ENCODE measurements at regions not wholly inside any gene's neighbourhood (a gene's known extent, or its start where the extent isn't known, plus 50 kb on each side); places are given as distances from the start of the nearest gene placed in this dataset.

GRCh38 chr14:82528016-82528415 lies 994.4 kb upstream of the SEL1L start:
- no peaks in the 10 kb centered on the region for H3K36me3 Mint-ChIP-seq (ENCODE audit: low read depth)
- H3K4me1 Mint-ChIP-seq, result no peaks in the 10 kb centered on the region
- peak overlapping the region; percentile 52 for H3K27ac Mint-ChIP-seq (ENCODE audit: unreplicated experiment)
- H3K27me3 Mint-ChIP-seq (ENCODE audit: low read depth), result peaks cover 6% of the 10 kb centered on the region
- DNase-seq (ENCODE audit: low read depth, low spot score), result no peak
- H3K4me3 Mint-ChIP-seq, result no peak overlapping the region
- H3K9me3 Mint-ChIP-seq, result no peaks in the 10 kb centered on the region
- TF ChIP-seq, protein P1, sequence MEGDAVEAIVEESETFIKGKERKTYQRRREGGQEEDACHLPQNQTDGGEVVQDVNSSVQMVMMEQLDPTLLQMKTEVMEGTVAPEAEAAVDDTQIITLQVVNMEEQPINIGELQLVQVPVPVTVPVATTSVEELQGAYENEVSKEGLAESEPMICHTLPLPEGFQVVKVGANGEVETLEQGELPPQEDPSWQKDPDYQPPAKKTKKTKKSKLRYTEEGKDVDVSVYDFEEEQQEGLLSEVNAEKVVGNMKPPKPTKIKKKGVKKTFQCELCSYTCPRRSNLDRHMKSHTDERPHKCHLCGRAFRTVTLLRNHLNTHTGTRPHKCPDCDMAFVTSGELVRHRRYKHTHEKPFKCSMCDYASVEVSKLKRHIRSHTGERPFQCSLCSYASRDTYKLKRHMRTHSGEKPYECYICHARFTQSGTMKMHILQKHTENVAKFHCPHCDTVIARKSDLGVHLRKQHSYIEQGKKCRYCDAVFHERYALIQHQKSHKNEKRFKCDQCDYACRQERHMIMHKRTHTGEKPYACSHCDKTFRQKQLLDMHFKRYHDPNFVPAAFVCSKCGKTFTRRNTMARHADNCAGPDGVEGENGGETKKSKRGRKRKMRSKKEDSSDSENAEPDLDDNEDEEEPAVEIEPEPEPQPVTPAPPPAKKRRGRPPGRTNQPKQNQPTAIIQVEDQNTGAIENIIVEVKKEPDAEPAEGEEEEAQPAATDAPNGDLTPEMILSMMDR (conservative IDR thresholded peaks at IDR 0.05), result no peak

GRCh38 chr14:82533351-82533750 lies 999.7 kb upstream of the SEL1L start:
- H3K9me3 Mint-ChIP-seq, result peaks cover 5% of the 10 kb centered on the region
- H3K27ac Mint-ChIP-seq (ENCODE audit: unreplicated experiment), result no peak overlapping the region
- H3K27me3 Mint-ChIP-seq (ENCODE audit: low read depth), result peaks cover 3% of the 10 kb centered on the region
- no peak overlapping the region for H3K4me3 Mint-ChIP-seq
- DNase-seq (ENCODE audit: low read depth, low spot score), result no peak
- H3K4me1 Mint-ChIP-seq, result peaks cover 3% of the 10 kb centered on the region
- no peaks in the 10 kb centered on the region for H3K36me3 Mint-ChIP-seq (ENCODE audit: low read depth)
- TF ChIP-seq, protein P1 (conservative IDR thresholded peaks at IDR 0.05), result no peak

DNA sequence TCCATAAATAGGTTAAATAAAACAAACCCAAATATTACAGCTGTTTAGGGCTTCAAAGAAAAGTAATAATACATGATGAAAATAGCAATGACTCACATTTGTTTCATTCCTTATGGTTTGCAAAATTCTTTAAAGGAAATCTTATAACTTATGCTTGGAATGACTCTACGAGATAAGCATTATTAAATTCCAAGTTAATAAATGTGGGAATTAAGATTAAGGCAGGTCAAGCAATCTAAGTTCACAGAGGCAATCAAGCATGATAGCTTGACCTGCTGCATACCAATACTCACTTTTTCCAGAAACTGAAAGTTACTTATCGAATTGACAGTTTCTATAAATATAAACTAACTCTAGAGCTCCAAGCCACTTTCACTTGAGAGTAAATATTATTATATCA lies 1002.9 kb upstream of the SEL1L start:
- H3K27me3 Mint-ChIP-seq (ENCODE audit: low read depth), result no peaks in the 10 kb centered on the region
- H3K4me3 Mint-ChIP-seq, result no peak overlapping the region
- TF ChIP-seq, protein P1 (conservative IDR thresholded peaks at IDR 0.05), result no peak
- H3K4me1 Mint-ChIP-seq, result peaks cover 3% of the 10 kb centered on the region
- no peak for DNase-seq (ENCODE audit: low read depth, low spot score)
- peaks cover 8% of the 10 kb centered on the region for H3K9me3 Mint-ChIP-seq
- H3K36me3 Mint-ChIP-seq (ENCODE audit: low read depth), result no peaks in the 10 kb centered on the region
- H3K27ac Mint-ChIP-seq (ENCODE audit: unreplicated experiment), result no peak overlapping the region

DNA sequence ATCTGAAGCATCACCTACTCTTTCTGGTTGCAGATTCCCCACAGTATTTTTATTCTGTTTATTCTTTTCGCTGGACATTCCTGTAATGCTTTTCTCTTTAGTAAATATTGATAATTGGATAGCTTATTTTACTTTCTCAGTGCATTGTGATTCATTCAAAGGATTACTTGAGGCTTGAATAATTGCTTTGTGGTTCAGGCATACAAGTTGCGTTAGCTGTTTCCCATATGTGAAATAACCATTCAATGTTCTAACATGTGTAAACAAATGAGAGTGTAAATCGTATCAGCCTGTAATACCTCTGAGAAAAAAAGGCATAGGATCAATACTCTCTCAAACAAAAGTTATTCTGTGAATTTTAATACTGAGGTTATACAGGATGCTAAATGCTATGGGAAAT lies 1004.2 kb upstream of the SEL1L start:
- H3K4me1 Mint-ChIP-seq, result peaks cover 3% of the 10 kb centered on the region

GRCh38 chr14:82546401-82546800 lies 1012.7 kb upstream of the SEL1L start:
- Mint-ChIP-seq H3K36me3 (ENCODE audit: low read depth) (no peaks in the 10 kb centered on the region), H3K27me3 (ENCODE audit: low read depth) (no peaks in the 10 kb centered on the region), H3K4me1 (no peaks in the 10 kb centered on the region), H3K9me3 (no peaks in the 10 kb centered on the region), H3K27ac (ENCODE audit: unreplicated experiment) (no peak overlapping the region), H3K4me3 (no peak overlapping the region)
- DNase-seq (ENCODE audit: low read depth, low spot score), result no peak
- TF ChIP-seq, protein P1 (conservative IDR thresholded peaks at IDR 0.05), result no peak

More for the DNA sequence above, 1004.2 kb upstream of the SEL1L start:
- Mint-ChIP-seq H3K27me3 (ENCODE audit: low read depth) (no peaks in the 10 kb centered on the region), H3K36me3 (ENCODE audit: low read depth) (no peaks in the 10 kb centered on the region), H3K4me3 (no peak overlapping the region), H3K9me3 (peaks cover 8% of the 10 kb centered on the region), H3K27ac (ENCODE audit: unreplicated experiment) (no peak overlapping the region)
- DNase-seq (ENCODE audit: low read depth, low spot score), result no peak
- TF ChIP-seq, protein P1 (conservative IDR thresholded peaks at IDR 0.05), result no peak
